ENCODE measurements at regions not wholly inside any gene's neighbourhood (a gene's known extent, or its start where the extent isn't known, plus 50 kb on each side); places are given as distances from the start of the nearest gene placed in this dataset.

- no peak overlapping the region for H3K27ac ChIP-seq (ENCODE audit: low read depth in 1 of 2, low read length in 2 of 2)
- H3K9me3 ChIP-seq (ENCODE audit: control insufficient read depth in 4 of 4, low read length in 3 of 4), result no peaks in the 10 kb centered on the region
- H3K27me3 ChIP-seq (ENCODE audit: control insufficient read depth in 4 of 4, insufficient read depth in 4 of 4, low read length in 3 of 4), result no peaks in the 10 kb centered on the region
- 91% methylated on average over 7 of the region's 7 CpGs for WGBS
- no peak overlapping the region for H3K4me3 ChIP-seq (ENCODE audit: low read depth in 1 of 3, low read length in 3 of 3)
- no peak overlapping the region for H3K9ac ChIP-seq (ENCODE audit: low read depth in 1 of 2, low read length in 2 of 2)
- no peaks in the 10 kb centered on the region for H3K4me1 ChIP-seq (ENCODE audit: control insufficient read depth in 4 of 4, insufficient read depth in 4 of 4, low read length in 3 of 4)
- DNase-seq (ENCODE audit: low spot score), result no peak
- H3K36me3 ChIP-seq (ENCODE audit: control insufficient read depth in 4 of 4, insufficient read depth in 3 of 4, low read depth in 1 of 4, low read length in 3 of 4), result no peaks in the 10 kb centered on the region
- TF ChIP-seq RXRA (IDR thresholded peaks at IDR 0.05) (no peak), NR2F2 (IDR thresholded peaks at IDR 0.05) (no peak), REST (IDR thresholded peaks at IDR 0.05) (no peak)
These were observed 202.1 kb upstream of the ZNF536 start for GRCh38 chr19:30170081-30170480.

GRCh38 chr19:30170495-30171137, 201.6 kb upstream of the ZNF536 start:
- WGBS, result 90% methylated on average over 8 of the region's 8 CpGs
- Histone ChIP-seq H3K9ac (ENCODE audit: low read depth in 1 of 2, low read length in 2 of 2) (no peak overlapping the region), H3K27ac (ENCODE audit: low read depth in 1 of 2, low read length in 2 of 2) (no peak overlapping the region), H3K9me3 (ENCODE audit: control insufficient read depth in 4 of 4, low read length in 3 of 4) (no peaks in the 10 kb centered on the region), H3K36me3 (ENCODE audit: control insufficient read depth in 4 of 4, insufficient read depth in 3 of 4, low read depth in 1 of 4, low read length in 3 of 4) (no peaks in the 10 kb centered on the region), H3K27me3 (ENCODE audit: control insufficient read depth in 4 of 4, insufficient read depth in 4 of 4, low read length in 3 of 4) (no peaks in the 10 kb centered on the region), H3K4me1 (ENCODE audit: control insufficient read depth in 4 of 4, insufficient read depth in 4 of 4, low read length in 3 of 4) (no peaks in the 10 kb centered on the region), H3K4me3 (ENCODE audit: low read depth in 1 of 3, low read length in 3 of 3) (no peak overlapping the region)
- DNase-seq (ENCODE audit: low spot score), result no peak
- TF ChIP-seq ATF3 (IDR thresholded peaks at IDR 0.05) (no peak), HNF4G (IDR thresholded peaks at IDR 0.05) (no peak), YY1 (IDR thresholded peaks at IDR 0.05) (no peak), TAF1 (conservative IDR thresholded peaks at IDR 0.05) (no peak), FOXA1 (IDR thresholded peaks at IDR 0.05) (no peak)

GRCh38 chr19:30171138-30171635, 201.0 kb upstream of the ZNF536 start:
- Histone ChIP-seq H3K4me3 (ENCODE audit: low read depth in 1 of 3, low read length in 3 of 3) (no peak overlapping the region), H3K27me3 (ENCODE audit: control insufficient read depth in 4 of 4, insufficient read depth in 4 of 4, low read length in 3 of 4) (no peaks in the 10 kb centered on the region), H3K9me3 (ENCODE audit: control insufficient read depth in 4 of 4, low read length in 3 of 4) (no peaks in the 10 kb centered on the region), H3K9ac (ENCODE audit: low read depth in 1 of 2, low read length in 2 of 2) (no peak overlapping the region), H3K36me3 (ENCODE audit: control insufficient read depth in 4 of 4, insufficient read depth in 3 of 4, low read depth in 1 of 4, low read length in 3 of 4) (no peaks in the 10 kb centered on the region), H3K4me1 (ENCODE audit: control insufficient read depth in 4 of 4, insufficient read depth in 4 of 4, low read length in 3 of 4) (no peaks in the 10 kb centered on the region), H3K27ac (ENCODE audit: low read depth in 1 of 2, low read length in 2 of 2) (no peak overlapping the region)
- whole genome bisulfite sequencing, result 95% methylated on average over 3 of the region's 3 CpGs
- DNase-seq (ENCODE audit: low spot score), result no peak
- TF ChIP-seq ZBTB33 (IDR thresholded peaks at IDR 0.05) (no peak), ATF3 (IDR thresholded peaks at IDR 0.05) (no peak), YY1 (IDR thresholded peaks at IDR 0.05) (no peak), SP1 (IDR thresholded peaks at IDR 0.05) (no peak), RXRA (IDR thresholded peaks at IDR 0.05) (no peak), GABPA (IDR thresholded peaks at IDR 0.05 in 1 of 2, conservative IDR thresholded peaks at IDR 0.05 in 1 of 2) (no peak), TAF1 (conservative IDR thresholded peaks at IDR 0.05) (no peak), JUND (IDR thresholded peaks at IDR 0.05) (no peak), EGR1 (IDR thresholded peaks at IDR 0.05; ENCODE audit: low read depth in 2 of 2) (no peak), NR2F2 (IDR thresholded peaks at IDR 0.05) (no peak), HNF4A (conservative IDR thresholded peaks at IDR 0.05) (no peak), HNF4G (IDR thresholded peaks at IDR 0.05) (no peak), CTCF (IDR thresholded peaks at IDR 0.05; ENCODE audit: low read depth, low read length, missing input control) (no peak), MAX (IDR thresholded peaks at IDR 0.05) (no peak)

All from liver (tissue), 8 donors.